ENCODE measurements at regions not wholly inside any gene's neighbourhood (a gene's known extent, or its start where the extent isn't known, plus 50 kb on each side); places are given as distances from the start of the nearest gene placed in this dataset.

- Histone ChIP-seq H3F3A (ENCODE audit: insufficient read depth) (no peaks in the 10 kb centered on the region), H2AFZ (no peak overlapping the region), H3K4me3 (no peak overlapping the region), H3K4me1 (ENCODE audit: insufficient read depth) (no peaks in the 10 kb centered on the region), H3K9me3 (ENCODE audit: low read depth) (no peaks in the 10 kb centered on the region), H3K79me2 (ENCODE audit: insufficient read depth) (no peaks in the 10 kb centered on the region), H3K9me2 (ENCODE audit: insufficient read depth) (no peaks in the 10 kb centered on the region), H3K27me3 (replicated peaks; ENCODE audit: insufficient read depth) (no peaks in the 10 kb centered on the region), H4K20me1 (ENCODE audit: insufficient read depth) (no peaks in the 10 kb centered on the region), H3K36me3 (ENCODE audit: low read depth) (no peaks in the 10 kb centered on the region), H3K4me2 (ENCODE audit: unreplicated experiment) (no peak overlapping the region), H3K27ac (no peak overlapping the region), H3K9ac (no peak overlapping the region)
- WGBS, 2 experiments (ENCODE audit: low coverage in 1 of 2, low lambda C conversion rate in 2 of 2, missing lambda C conversion rate in 2 of 2), result 68 to 69% methylated on average over 16 of the region's 16 CpGs
- DNase-seq, result no peak
- in situ Hi-C loops (cut with MboI), result no loop called here
- no peak for TF ChIP-seq EZH2 (IDR thresholded peaks at IDR 0.05; ENCODE audit: insufficient read depth, poor library complexity, severe bottlenecking)
- no peak for TF ChIP-seq EZH2phosphoT487 (IDR thresholded peaks at IDR 0.05; ENCODE audit: insufficient read depth, low read depth)
Measured at GRCh38 chr15:94701281-94701985, 470.1 kb downstream of the MCTP2 start.

DNA sequence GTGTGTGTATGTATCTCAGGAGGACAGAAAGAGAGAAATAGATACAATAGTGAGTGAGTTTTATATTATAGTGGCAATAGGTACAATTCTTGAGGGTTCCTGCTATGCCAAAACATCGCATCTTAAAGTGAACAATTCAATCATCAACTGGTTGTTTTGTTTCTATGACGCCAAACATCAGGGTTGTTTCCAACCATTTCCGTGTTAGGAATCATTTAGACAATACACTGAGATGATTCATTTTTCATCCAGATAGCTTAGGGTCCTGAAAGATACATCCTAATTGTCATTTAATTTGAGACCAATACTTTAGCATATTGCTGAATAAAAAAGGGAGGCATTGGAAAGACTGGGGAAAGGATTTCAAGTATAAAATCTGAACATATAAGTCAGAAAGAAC, 472.2 kb downstream of the MCTP2 start:
- Histone ChIP-seq H2AFZ (no peak overlapping the region), H4K20me1 (ENCODE audit: insufficient read depth) (no peaks in the 10 kb centered on the region), H3K4me1 (ENCODE audit: insufficient read depth) (no peaks in the 10 kb centered on the region), H3K9ac (no peak overlapping the region), H3K9me3 (ENCODE audit: low read depth) (no peaks in the 10 kb centered on the region), H3K9me2 (ENCODE audit: insufficient read depth) (no peaks in the 10 kb centered on the region), H3K27ac (no peak overlapping the region), H3F3A (ENCODE audit: insufficient read depth) (no peaks in the 10 kb centered on the region), H3K4me3 (no peak overlapping the region), H3K79me2 (ENCODE audit: insufficient read depth) (no peaks in the 10 kb centered on the region), H3K4me2 (ENCODE audit: unreplicated experiment) (no peak overlapping the region), H3K36me3 (ENCODE audit: low read depth) (no peaks in the 10 kb centered on the region), H3K27me3 (replicated peaks; ENCODE audit: insufficient read depth) (no peaks in the 10 kb centered on the region)
- DNase-seq, result no peak
- in situ Hi-C loops (cut with MboI), result no loop called here
- 2 to 3% methylated on average over 3 of the region's 3 CpGs for WGBS, 2 experiments (ENCODE audit: low coverage in 1 of 2, low lambda C conversion rate in 2 of 2, missing lambda C conversion rate in 2 of 2)
- no peak for TF ChIP-seq EZH2phosphoT487 (IDR thresholded peaks at IDR 0.05; ENCODE audit: insufficient read depth, low read depth)
- no peak for TF ChIP-seq EZH2 (IDR thresholded peaks at IDR 0.05; ENCODE audit: insufficient read depth, poor library complexity, severe bottlenecking)

DNA sequence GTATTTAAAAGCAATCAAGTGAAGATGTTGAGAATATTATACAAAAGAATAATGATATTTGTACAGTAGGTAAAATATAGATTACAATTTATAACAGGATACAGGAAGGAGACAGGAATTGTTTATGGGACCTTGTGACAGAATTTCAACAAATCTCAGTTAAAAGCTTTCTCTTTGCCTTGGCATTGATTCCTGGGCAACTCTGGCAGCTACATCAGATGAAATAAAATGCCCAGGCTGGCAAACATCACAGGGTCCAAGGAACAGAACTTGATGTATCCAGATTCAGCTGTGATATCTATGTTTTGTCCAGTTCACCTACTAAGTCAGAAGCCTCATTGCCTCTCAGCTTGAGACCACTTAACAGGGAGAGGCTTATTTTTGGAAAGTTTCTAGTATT, 473.1 kb downstream of the MCTP2 start:
- no peak overlapping the region for H2AFZ ChIP-seq
- in situ Hi-C loops (cut with MboI), result no loop called here

GRCh38 chr15:94704946-94705345, 473.6 kb downstream of the MCTP2 start:
- H3K4me1 ChIP-seq (ENCODE audit: insufficient read depth), result no peaks in the 10 kb centered on the region
- H3K9me3 ChIP-seq (ENCODE audit: low read depth), result no peaks in the 10 kb centered on the region
- no peaks in the 10 kb centered on the region for H3F3A ChIP-seq (ENCODE audit: insufficient read depth)
- no peak overlapping the region for H3K27ac ChIP-seq
- no peaks in the 10 kb centered on the region for H3K9me2 ChIP-seq (ENCODE audit: insufficient read depth)
- no peak for DNase-seq
- H2AFZ ChIP-seq, result no peak overlapping the region
- H3K36me3 ChIP-seq (ENCODE audit: low read depth), result no peaks in the 10 kb centered on the region
- WGBS, 2 experiments (ENCODE audit: low coverage in 1 of 2, low lambda C conversion rate in 2 of 2, missing lambda C conversion rate in 2 of 2), result 34 to 36% methylated on average over 2 of the region's 2 CpGs
- H3K9ac ChIP-seq, result no peak overlapping the region
- in situ Hi-C loops (cut with MboI), result no loop called here
- no peaks in the 10 kb centered on the region for H3K27me3 ChIP-seq (replicated peaks; ENCODE audit: insufficient read depth)
- no peaks in the 10 kb centered on the region for H3K79me2 ChIP-seq (ENCODE audit: insufficient read depth)
- no peak overlapping the region for H3K4me3 ChIP-seq
- H4K20me1 ChIP-seq (ENCODE audit: insufficient read depth), result no peaks in the 10 kb centered on the region
- no peak for TF ChIP-seq EZH2phosphoT487 (IDR thresholded peaks at IDR 0.05; ENCODE audit: insufficient read depth, low read depth)
- TF ChIP-seq EZH2 (IDR thresholded peaks at IDR 0.05; ENCODE audit: insufficient read depth, poor library complexity, severe bottlenecking), result no peak
- no peak overlapping the region for H3K4me2 ChIP-seq (ENCODE audit: unreplicated experiment)

More for the DNA sequence above, 473.1 kb downstream of the MCTP2 start:
- Histone ChIP-seq H3K27ac (no peak overlapping the region), H3K27me3 (replicated peaks; ENCODE audit: insufficient read depth) (no peaks in the 10 kb centered on the region), H3K9me2 (ENCODE audit: insufficient read depth) (no peaks in the 10 kb centered on the region), H3K36me3 (ENCODE audit: low read depth) (no peaks in the 10 kb centered on the region), H3K9me3 (ENCODE audit: low read depth) (no peaks in the 10 kb centered on the region), H3K4me2 (ENCODE audit: unreplicated experiment) (no peak overlapping the region), H3K4me1 (ENCODE audit: insufficient read depth) (no peaks in the 10 kb centered on the region), H3K79me2 (ENCODE audit: insufficient read depth) (no peaks in the 10 kb centered on the region), H4K20me1 (ENCODE audit: insufficient read depth) (no peaks in the 10 kb centered on the region), H3K9ac (no peak overlapping the region), H3F3A (ENCODE audit: insufficient read depth) (no peaks in the 10 kb centered on the region), H3K4me3 (no peak overlapping the region)
- no peak for DNase-seq
- TF ChIP-seq EZH2phosphoT487 (IDR thresholded peaks at IDR 0.05; ENCODE audit: insufficient read depth, low read depth) (no peak), EZH2 (IDR thresholded peaks at IDR 0.05; ENCODE audit: insufficient read depth, poor library complexity, severe bottlenecking) (no peak)

DNA sequence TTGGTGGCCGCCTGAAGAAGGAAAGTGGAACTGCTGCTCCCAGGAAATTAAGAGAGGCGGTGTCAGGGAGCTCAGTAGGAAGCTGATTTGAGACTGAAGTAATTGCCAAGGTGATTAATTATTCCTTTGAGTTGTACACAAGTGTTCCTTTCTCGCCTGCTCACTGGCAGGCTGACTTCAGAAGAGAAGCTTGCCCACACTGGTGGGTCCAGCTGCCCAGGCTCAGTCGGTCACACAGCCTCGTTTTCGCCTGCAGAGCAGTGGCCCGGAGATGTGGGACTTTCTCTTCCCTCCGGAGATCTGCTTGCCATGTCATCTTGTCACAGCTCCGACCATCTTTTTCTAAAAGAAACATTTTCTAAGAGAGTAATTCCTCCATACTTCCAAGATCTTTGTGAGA, 478.0 kb downstream of the MCTP2 start:
- in situ Hi-C loops (cut with MboI), result no loop called here
- no peaks in the 10 kb centered on the region for H3K36me3 ChIP-seq (ENCODE audit: low read depth)

More for the DNA sequence above, 478.0 kb downstream of the MCTP2 start:
- H3K79me2 ChIP-seq (ENCODE audit: insufficient read depth), result no peaks in the 10 kb centered on the region
- H3K9ac ChIP-seq, result no peak overlapping the region
- H3K27ac ChIP-seq, result no peak overlapping the region
- no peaks in the 10 kb centered on the region for H3K9me2 ChIP-seq (ENCODE audit: insufficient read depth)
- no peaks in the 10 kb centered on the region for H3K9me3 ChIP-seq (ENCODE audit: low read depth)
- no peaks in the 10 kb centered on the region for H4K20me1 ChIP-seq (ENCODE audit: insufficient read depth)
- DNase-seq, result no peak
- 37 to 45% methylated on average over 9 of the region's 9 CpGs for WGBS, 2 experiments (ENCODE audit: low coverage in 1 of 2, low lambda C conversion rate in 2 of 2, missing lambda C conversion rate in 2 of 2)
- H3F3A ChIP-seq (ENCODE audit: insufficient read depth), result no peaks in the 10 kb centered on the region
- H3K4me1 ChIP-seq (ENCODE audit: insufficient read depth), result no peaks in the 10 kb centered on the region
- H2AFZ ChIP-seq, result no peak overlapping the region
- H3K27me3 ChIP-seq (replicated peaks; ENCODE audit: insufficient read depth), result no peaks in the 10 kb centered on the region
- TF ChIP-seq EZH2 (IDR thresholded peaks at IDR 0.05; ENCODE audit: insufficient read depth, poor library complexity, severe bottlenecking), result no peak
- no peak for TF ChIP-seq EZH2phosphoT487 (IDR thresholded peaks at IDR 0.05; ENCODE audit: insufficient read depth, low read depth)
- H3K4me2 ChIP-seq (ENCODE audit: unreplicated experiment), result no peak overlapping the region
- no peak overlapping the region for H3K4me3 ChIP-seq

Data from GM23248 (cell line).